G401 (cell line): ENCODE measurements at regions not wholly inside any gene's neighbourhood (a gene's known extent, or its start where the extent isn't known, plus 50 kb on each side); places are given as distances from the start of the nearest gene placed in this dataset.
"Not testable (repeated sequence)": the region's sequence is repeated elsewhere in the genome, so short reads cannot be mapped to it uniquely, and the experiment has no call there.

Experiments used
- DNase-seq: peaks from one replicate; pipeline ENCODE4 v3.0.0-alpha.2; 2015; ENCODE audit warnings: low spot score
- in situ Hi-C: cut with HindIII; loops from 2 replicates; pipeline ENCODE4 v1.10.0; 2016; ENCODE audit warnings: low sequenced_read_pairs, mixed read lengths

- in situ Hi-C loops = no loop called here
- DNase-seq = no peak
Observed at GRCh38 chr5:44574678-44575077, 185.5 kb upstream of the FGF10 start.

- in situ Hi-C loops = no loop called here
Observed at GRCh38 chr5:44568519-44568918, 179.3 kb upstream of the FGF10 start.

GRCh38 chr5:44565902-44566301 is 176.7 kb upstream of the FGF10 start:
- in situ Hi-C loops = no loop called here

More at GRCh38 chr5:44568519-44568918, 179.3 kb upstream of the FGF10 start:
- DNase-seq = no peak

GRCh38 chr5:44565360-44565759 is 176.1 kb upstream of the FGF10 start:
- in situ Hi-C loops = no loop called here
- no peak for DNase-seq

More at GRCh38 chr5:44565902-44566301, 176.7 kb upstream of the FGF10 start:
- DNase-seq = no peak

- in situ Hi-C loops = no loop called here
- DNase-seq = no peak
Observed at GRCh38 chr5:44546286-44546685, 157.1 kb upstream of the FGF10 start.

DNA sequence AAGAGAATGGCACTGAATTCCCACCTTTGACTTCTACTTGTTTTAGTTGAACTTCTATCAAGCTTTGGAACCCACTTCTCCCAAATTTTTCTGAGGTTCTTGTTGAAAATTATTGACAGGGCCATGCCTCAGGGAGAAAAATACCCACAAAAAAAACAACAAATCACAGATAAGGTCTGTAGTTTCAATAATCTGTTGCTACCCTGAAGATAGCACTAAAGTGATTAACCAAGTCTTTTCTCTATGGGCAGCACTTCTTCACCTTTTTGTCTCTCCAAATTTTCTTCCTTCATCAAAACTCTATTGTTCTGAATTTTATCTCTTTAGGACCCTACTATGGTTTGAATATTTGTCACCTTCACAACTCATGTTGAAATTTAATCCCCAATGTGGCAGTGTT is 154.3 kb upstream of the FGF10 start:
- DNase-seq = no peak
- in situ Hi-C loops = no loop called here

- in situ Hi-C loops = no loop called here
- DNase-seq = no peak
Observed at GRCh38 chr5:44542470-44542869, 153.2 kb upstream of the FGF10 start.

DNA sequence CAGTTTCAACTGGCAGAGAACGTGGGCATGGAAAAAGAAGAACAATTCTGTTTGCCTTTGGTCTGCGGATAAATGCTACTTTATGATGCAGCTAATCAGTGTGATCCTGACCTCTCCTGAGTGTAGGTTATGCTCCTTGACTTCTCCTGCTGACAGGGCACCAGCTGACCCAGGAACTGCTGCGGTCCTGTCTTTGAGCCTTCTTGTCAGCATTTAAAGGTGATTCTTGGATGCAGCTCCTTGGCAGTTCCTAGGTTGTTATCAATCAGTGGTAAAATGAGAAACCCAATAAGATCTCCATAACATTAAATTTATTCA is 150.3 kb upstream of the FGF10 start:
- DNase-seq = no peak
- in situ Hi-C loops = no loop called here

DNA sequence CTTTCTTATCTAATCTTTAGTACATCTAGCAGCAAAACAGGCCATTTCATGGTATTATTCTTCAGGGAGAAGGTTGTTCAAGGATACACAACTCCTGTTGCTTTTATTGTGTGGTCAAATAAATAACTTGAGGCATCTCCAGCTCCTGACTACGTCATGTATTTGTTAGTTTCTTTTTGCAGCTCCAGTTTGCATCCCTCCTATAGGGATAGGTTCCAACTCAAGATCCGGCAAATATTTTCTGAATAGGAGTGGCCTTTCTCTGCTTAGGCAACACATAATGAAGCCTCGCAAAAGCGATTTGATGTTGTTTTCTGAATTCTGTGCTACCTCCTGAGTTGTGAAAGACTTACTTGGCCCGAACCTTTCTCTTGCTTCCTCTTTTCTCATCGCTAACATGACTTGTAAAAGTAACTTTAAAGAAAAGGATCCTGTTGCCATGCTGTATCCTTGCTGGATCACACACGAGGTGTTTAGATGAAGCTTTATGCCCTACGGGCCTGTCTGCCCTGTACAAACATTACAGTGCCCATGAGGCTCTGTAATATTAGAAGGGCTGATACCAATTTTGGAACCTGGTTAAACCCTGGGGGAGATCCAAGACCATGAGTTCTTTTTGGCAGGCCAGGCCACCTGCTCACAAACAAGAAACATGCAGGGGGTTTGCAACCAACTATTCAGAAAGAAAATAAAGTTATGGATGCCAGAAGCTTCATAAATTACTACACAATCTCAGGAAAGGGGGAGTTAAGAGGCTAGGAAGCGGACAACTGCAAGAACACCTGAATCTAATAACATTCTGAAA is 149.8 kb upstream of the FGF10 start:
- no peak for DNase-seq
- in situ Hi-C loops = no loop called here

DNA sequence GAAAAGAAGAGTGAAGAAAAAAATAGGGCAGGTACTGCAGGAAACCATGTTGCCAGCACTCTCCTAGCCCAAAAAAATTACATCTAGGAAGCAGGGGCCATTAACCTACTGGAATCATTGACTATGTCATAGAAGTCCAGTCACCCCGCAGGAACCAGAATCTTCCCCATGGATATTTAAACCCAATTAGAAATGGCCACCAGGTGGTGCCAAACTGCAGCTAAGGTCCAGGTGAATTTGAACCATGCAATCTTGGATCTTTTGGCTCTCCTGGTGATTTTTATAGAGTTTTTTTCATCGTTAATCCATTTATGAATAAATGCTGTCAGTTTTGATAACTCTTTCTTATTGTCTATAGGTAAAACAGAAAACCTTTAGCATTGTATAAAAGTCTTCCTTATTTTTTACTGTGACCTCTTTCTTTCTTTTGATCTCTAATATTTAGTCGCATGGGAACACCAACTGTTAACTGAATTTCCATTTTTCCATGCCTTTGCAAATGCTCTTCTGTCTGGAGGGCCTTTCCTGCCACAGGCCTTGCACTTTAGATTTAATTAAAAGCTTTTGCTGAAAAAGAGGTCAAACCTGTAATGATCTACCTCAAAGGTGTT is 147.5 kb upstream of the FGF10 start:
- in situ Hi-C loops = no loop called here
- DNase-seq = peak; percentile 32

- in situ Hi-C loops = no loop called here
- DNase-seq = no peak
Observed at GRCh38 chr5:44535621-44536020, 146.4 kb upstream of the FGF10 start.

- DNase-seq = no peak
- in situ Hi-C loops = no loop called here
Observed at GRCh38 chr5:44532981-44533380, 143.8 kb upstream of the FGF10 start.

DNA sequence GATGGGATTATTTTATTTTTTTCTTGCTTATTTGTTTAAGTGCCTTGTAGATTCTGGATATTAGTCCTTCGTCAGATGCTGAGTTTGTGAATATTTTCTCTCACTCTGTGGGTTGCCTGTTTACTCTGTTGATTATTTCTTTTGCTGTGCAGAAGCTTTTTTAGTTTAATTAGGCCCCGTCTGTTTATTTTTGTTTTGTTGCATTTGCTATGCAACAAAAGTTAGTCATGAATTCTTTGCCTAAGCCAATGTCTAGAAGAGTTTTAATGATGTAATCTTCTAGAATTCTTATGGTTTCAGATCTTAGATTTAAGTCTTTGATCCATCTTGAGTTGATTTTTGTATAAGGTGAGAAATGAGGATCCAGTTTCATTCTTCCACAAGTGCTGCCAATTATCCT is 142.5 kb upstream of the FGF10 start:
- in situ Hi-C loops, DNase-seq: not testable (repeated sequence)

GRCh38 chr5:44530783-44531182 is 141.6 kb upstream of the FGF10 start:
- in situ Hi-C loops = not testable (repeated sequence)

DNA sequence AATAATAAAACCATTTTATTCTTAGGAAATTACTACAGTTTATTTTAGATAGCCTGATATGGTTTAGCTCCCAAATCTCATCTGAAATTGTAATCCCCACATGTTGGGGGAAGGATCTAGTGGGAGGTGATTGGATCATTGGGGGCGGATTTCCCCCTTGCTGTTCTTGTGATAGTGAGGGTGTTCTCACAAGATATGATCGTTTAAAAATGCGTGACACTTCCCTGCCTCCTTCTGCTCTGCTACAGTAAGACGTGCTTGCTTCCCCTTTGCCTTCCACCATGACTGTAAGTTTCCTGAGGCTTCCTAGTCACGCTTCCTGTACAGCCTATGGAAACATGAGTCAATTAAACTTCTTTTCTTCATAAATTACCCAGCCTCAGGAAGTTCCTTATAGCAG is 122.4 kb upstream of the FGF10 start:
- in situ Hi-C loops = no loop called here
- no peak for DNase-seq

More at GRCh38 chr5:44530783-44531182, 141.6 kb upstream of the FGF10 start:
- not testable (repeated sequence) for DNase-seq

GRCh38 chr5:44506561-44506960 is 117.3 kb upstream of the FGF10 start:
- in situ Hi-C loops = no loop called here
- no peak for DNase-seq

- in situ Hi-C loops = no loop called here
- DNase-seq = no peak
Observed at GRCh38 chr5:44499381-44499780, 110.2 kb upstream of the FGF10 start.

DNA sequence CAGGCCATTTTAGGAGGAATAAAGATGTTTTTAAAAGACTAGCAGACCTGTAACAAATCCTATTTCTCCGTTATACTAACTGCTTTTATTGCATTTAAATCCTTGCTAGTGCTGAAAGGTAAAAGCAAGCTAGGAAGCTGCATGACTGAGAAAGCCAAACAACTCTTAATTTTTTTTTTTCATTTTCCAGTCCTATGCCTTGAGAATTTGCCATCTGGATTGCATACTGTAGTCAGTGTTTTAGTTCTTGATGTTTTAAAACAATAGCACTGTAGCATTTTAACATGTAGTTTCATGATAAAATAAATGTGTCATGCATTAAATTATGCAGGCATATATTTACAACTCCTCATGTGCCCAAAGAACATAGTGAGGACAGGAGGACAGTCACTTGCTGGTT is 108.4 kb upstream of the FGF10 start:
- DNase-seq = no peak
- in situ Hi-C loops = no loop called here

DNA sequence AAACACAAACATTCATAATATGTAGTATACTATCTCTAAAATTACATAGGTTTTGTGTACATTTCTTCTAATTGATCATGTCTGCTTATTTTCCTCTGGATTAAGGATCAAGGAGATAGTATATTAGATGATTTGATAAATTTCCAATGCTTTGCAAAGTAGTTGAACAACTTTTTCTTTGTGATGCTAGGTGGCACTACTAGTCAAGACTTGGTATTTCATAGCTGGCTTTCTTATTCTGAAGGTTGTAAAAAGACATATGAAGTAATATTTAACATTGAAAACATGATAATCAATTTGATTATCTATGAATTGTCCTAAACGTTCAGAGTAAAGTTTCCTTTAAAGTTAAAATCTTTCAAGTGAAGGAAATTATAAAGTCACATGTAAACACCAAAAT is 106.1 kb upstream of the FGF10 start:
- in situ Hi-C loops = no loop called here

DNA sequence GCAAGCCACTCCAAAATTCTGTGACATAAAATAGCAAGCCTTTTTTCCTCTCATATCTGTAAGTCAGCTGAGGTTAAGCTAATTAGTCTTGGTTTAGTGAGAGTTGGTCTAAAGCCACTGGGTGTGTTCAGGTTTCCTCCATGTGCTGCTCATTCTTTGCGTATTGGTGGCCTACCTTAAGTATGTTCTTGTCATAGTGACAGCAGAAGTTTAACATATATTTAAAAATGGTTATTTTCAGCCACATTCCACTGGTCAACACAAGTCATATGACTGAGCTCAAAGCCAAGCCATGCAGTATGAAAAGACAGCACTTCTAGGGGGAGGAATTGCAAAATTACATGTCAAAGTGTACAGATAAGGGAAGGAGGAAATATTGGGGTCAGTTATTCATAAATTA is 100.5 kb upstream of the FGF10 start:
- DNase-seq = no peak
- in situ Hi-C loops = no loop called here

More for the DNA sequence above, 106.1 kb upstream of the FGF10 start:
- no peak for DNase-seq

DNA sequence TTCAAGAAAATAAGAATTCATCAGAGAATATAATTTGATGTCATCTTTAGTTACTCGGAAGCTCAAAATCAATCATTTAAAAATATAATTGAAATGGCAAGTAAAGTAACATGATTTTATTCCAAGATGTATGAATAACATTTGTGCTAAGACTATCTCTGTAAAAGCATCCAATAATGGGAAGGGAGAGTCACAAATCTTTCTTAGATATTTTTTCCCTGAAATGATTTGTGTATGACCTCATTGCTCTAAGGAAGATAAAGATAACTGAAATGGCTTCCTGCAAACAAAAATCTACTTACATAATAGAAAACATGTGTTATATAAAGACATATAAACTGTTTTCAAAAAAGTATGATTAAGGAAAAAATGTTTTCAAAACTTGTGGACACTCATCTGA is 97.4 kb upstream of the FGF10 start:
- in situ Hi-C loops = no loop called here
- DNase-seq = no peak
